Lung (tissue), 11 donors: ENCODE measurements at regions not wholly inside any gene's neighbourhood (a gene's known extent, or its start where the extent isn't known, plus 50 kb on each side); places are given as distances from the start of the nearest gene placed in this dataset.

Source experiments
- ATAC-seq: fragments of 200-7000 bp; cut with Tn5 transposase; one replicate; pipeline ENCODE4 v1.9.1; 2020; ENCODE audit warnings: moderate number of reproducible peaks; ENCODE audit not compliant: insufficient read depth, low FRiP score
- DNase-seq, 3 donors: peaks; one replicate each; pipeline ENCODE4 v3.0.0-alpha.2; 2013 to 2017
- H3K27ac ChIP-seq, 2 donors: one replicate each; pipeline ENCODE4 v1.5.1; 2013; ENCODE audit warnings: mild to moderate bottlenecking in 2 of 2, moderate library complexity in 2 of 2, control low read depth in 1 of 2, inconsistent platforms in 1 of 2, low read depth in 1 of 2, low read length in 1 of 2
- H3K27me3 ChIP-seq, 3 donors: one replicate each; pipeline ENCODE4 v1.5.1; 2013; ENCODE audit warnings: low read length in 2 of 3; ENCODE audit not compliant: control insufficient read depth in 3 of 3, insufficient read depth in 3 of 3
- H3K36me3 ChIP-seq, 4 donors: one replicate each; pipeline ENCODE4 v1.5.1; 2013; ENCODE audit warnings: low read length in 4 of 4, mild to moderate bottlenecking in 1 of 4, moderate library complexity in 1 of 4; ENCODE audit not compliant: control insufficient read depth in 4 of 4, insufficient read depth in 4 of 4
- H3K4me1 ChIP-seq, 5 donors: one replicate each; pipeline ENCODE4 v1.5.1; 2013; ENCODE audit warnings: low read length in 5 of 5, mild to moderate bottlenecking in 2 of 5, moderate library complexity in 1 of 5; ENCODE audit not compliant: control insufficient read depth in 5 of 5, insufficient read depth in 5 of 5
- H3K4me3 ChIP-seq: one replicate; pipeline ENCODE4 v1.5.1; 2013; ENCODE audit warnings: mild to moderate bottlenecking, control low read depth, moderate library complexity
- H3K9ac ChIP-seq, 2 donors: one replicate each; pipeline ENCODE4 v1.5.1; 2013; ENCODE audit warnings: low read length in 2 of 2, control low read depth in 1 of 2; ENCODE audit not compliant: insufficient read depth in 1 of 2
- H3K9me3 ChIP-seq, 4 donors: one replicate each; pipeline ENCODE4 v1.5.1; 2013; ENCODE audit warnings: low read length in 3 of 4, mild to moderate bottlenecking in 1 of 4, moderate library complexity in 1 of 4; ENCODE audit not compliant: control insufficient read depth in 4 of 4, insufficient read depth in 3 of 4
- CTCF ChIP-seq: IDR thresholded peaks from 2 replicates; pipeline ENCODE4 v1.5.1; 2012; ENCODE audit warnings: mild to moderate bottlenecking; ENCODE audit errors: control extremely low read depth, extremely low read depth
- WGBS, 2 donors: extraction: QIAGEN DNeasy Blood & Tissue Kit; methylation state at CpG; one replicate each; pipeline ENCODE4 v1.1.7; 2013; 5-methylcytosine and 5-hydroxymethylcytosine counted together
- donor health status: control.
- donor health status: control.
- donor health status: Bipolar disorder and iron deficiency.
- donor health status: healthy.
- donor health status: DM: yes; HTN: yes; CAD: no.

DNA sequence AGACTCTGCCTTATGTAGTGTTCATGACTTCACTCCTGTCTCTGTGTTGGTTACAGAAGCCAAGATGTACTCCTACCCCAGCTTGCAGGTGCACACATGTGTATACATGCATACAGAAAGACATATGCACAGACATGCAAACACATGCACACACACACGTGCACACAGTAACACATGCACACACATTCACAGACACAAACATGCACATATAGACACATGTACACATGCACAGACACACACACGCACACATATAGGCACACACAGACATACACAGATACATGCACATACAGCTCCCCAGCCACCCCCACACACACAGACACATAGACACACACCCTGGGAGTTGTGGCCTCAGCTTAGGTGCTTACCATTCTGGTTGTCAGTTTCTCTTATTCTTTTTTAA is 362.6 kb upstream of the C1orf174 start:
- H3K9me3 ChIP-seq = peaks cover 0 to 7% (median 3%) of the 10 kb centered on the region in 4 donors
- no peak overlapping the region for H3K9ac ChIP-seq
- H3K27me3 ChIP-seq = peaks cover 0 to 4% (median 0%) of the 10 kb centered on the region in 3 donors
- TF ChIP-seq CTCF = no peak
- H3K4me1 ChIP-seq = no peaks in the 10 kb centered on the region
- 89 to 91% methylated on average over 2 of the region's 2 CpGs for WGBS, 2 donors
- ATAC-seq (no peak), DNase-seq (no peak)
- no peak overlapping the region for H3K4me3 ChIP-seq
- no peak overlapping the region for H3K27ac ChIP-seq
- H3K36me3 ChIP-seq = no peaks in the 10 kb centered on the region

DNA sequence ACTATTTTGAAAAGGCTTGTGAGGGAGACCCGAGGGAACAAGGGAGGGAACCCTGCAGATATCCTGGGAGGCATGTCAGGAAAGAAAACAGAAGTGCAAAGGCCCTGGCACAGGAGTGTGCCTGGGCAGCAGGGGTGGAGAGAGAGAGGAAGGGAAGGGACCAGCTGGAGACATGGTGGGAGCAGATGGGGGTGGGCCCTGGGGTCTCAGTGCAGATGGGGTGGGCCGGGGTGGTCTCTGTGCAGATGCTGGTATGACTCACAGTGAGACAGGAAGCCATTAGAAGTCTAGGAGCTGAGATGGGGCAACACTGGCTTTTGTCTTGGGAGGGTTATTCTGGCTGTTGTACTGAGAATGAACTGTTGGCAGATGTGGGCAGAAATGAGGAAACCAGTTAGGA is 363.6 kb upstream of the C1orf174 start:
- Histone ChIP-seq H3K27me3 (peaks cover 0 to 4% (median 0%) of the 10 kb centered on the region in 3 donors), H3K36me3 (no peaks in the 10 kb centered on the region), H3K27ac (no peak overlapping the region), H3K9ac (no peak overlapping the region), H3K4me1 (no peaks in the 10 kb centered on the region), H3K9me3 (peaks cover 0 to under 1% (median under 1%) of the 10 kb centered on the region in 4 donors), H3K4me3 (no peak overlapping the region)
- DNase-seq = no peak
- TF ChIP-seq CTCF = no peak
- WGBS, 2 donors = 54 to 82% methylated on average over 2 of the region's 2 CpGs
- ATAC-seq = no peak

DNA sequence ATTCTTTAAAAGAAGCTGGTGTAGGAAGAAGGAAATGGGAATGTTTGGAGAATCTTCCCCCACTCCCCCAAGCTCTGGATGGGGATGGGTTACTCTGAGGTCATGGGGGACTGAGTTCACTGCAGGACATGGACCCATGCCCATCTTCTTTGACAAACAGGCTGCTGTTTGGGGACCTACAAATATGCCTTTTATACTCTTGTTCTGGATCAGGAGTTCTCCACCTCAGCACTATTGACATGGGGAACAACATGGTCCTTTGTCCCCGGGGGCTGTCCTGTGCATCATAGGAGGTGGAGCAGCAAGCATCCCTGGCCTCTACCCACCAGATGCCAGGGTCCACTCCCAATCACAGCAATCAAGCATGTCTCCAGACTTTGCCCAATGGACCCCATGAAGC is 365.8 kb upstream of the C1orf174 start:
- Histone ChIP-seq H3K4me1 (no peaks in the 10 kb centered on the region), H3K27ac (no peak overlapping the region), H3K4me3 (no peak overlapping the region), H3K9me3 (no peaks in the 10 kb centered on the region), H3K27me3 (peaks cover 0 to 4% (median 0%) of the 10 kb centered on the region in 3 donors), H3K9ac (no peak overlapping the region), H3K36me3 (no peaks in the 10 kb centered on the region)
- whole genome bisulfite sequencing, 2 donors = 81 to 92% methylated on average over 1 of the region's 1 CpG
- TF ChIP-seq CTCF = no peak
- no peak for ATAC-seq
- no peak for DNase-seq
